ENCODE measurements at regions not wholly inside any gene's neighbourhood (a gene's known extent, or its start where the extent isn't known, plus 50 kb on each side); places are given as distances from the start of the nearest gene placed in this dataset.

GRCh38 chr2:125564471-125564870, 1091.5 kb upstream of the GYPC start:
- no peak overlapping the region for H3K27ac ChIP-seq

GRCh38 chr2:125566422-125566821, 1089.5 kb upstream of the GYPC start:
- H3K27ac ChIP-seq: no peak overlapping the region
- TF ChIP-seq ZFX (IDR thresholded peaks at IDR 0.05; ENCODE audit: borderline replicate concordance) (no peak), CTCF (IDR thresholded peaks at IDR 0.05) (no peak)

More at GRCh38 chr2:125564471-125564870, 1091.5 kb upstream of the GYPC start:
- no peak for TF ChIP-seq CTCF (IDR thresholded peaks at IDR 0.05)
- no peak for TF ChIP-seq ZFX (IDR thresholded peaks at IDR 0.05; ENCODE audit: borderline replicate concordance)

GRCh38 chr2:125567100-125567499, 1088.9 kb upstream of the GYPC start:
- TF ChIP-seq CTCF (IDR thresholded peaks at IDR 0.05) (no peak), ZFX (IDR thresholded peaks at IDR 0.05; ENCODE audit: borderline replicate concordance) (no peak)
- H3K27ac ChIP-seq: no peak overlapping the region

GRCh38 chr2:125572660-125573059, 1083.3 kb upstream of the GYPC start:
- TF ChIP-seq ZFX (IDR thresholded peaks at IDR 0.05; ENCODE audit: borderline replicate concordance) (no peak), CTCF (IDR thresholded peaks at IDR 0.05) (no peak)
- H3K27ac ChIP-seq: no peak overlapping the region

- TF ChIP-seq ZFX (IDR thresholded peaks at IDR 0.05; ENCODE audit: borderline replicate concordance) (no peak), CTCF (IDR thresholded peaks at IDR 0.05) (no peak)
- no peak overlapping the region for H3K27ac ChIP-seq
Measured at GRCh38 chr2:125573432-125573831, 1082.5 kb upstream of the GYPC start.

GRCh38 chr2:125576558-125576957, 1079.4 kb upstream of the GYPC start:
- TF ChIP-seq CTCF (IDR thresholded peaks at IDR 0.05) (no peak), ZFX (IDR thresholded peaks at IDR 0.05; ENCODE audit: borderline replicate concordance) (no peak)
- H3K27ac ChIP-seq: no peak overlapping the region

GRCh38 chr2:125581557-125581956, 1074.4 kb upstream of the GYPC start:
- no peak overlapping the region for H3K27ac ChIP-seq
- TF ChIP-seq CTCF (IDR thresholded peaks at IDR 0.05): no peak
- no peak for TF ChIP-seq ZFX (IDR thresholded peaks at IDR 0.05; ENCODE audit: borderline replicate concordance)

Data from 22Rv1 (cell line).